HT1080 (cell line): ENCODE measurements at regions not wholly inside any gene's neighbourhood (a gene's known extent, or its start where the extent isn't known, plus 50 kb on each side); places are given as distances from the start of the nearest gene placed in this dataset.
"Not testable (repeated sequence)": the region's sequence is repeated elsewhere in the genome, so short reads cannot be mapped to it uniquely, and the experiment has no call there.

Experiments
- DNase-seq: peaks from one replicate; pipeline ENCODE4 v3.0.0-alpha.2; 2015; ENCODE audit warnings: low read depth

- DNase-seq, result no peak
Observed at GRCh38 chr2:187782301-187782700, 228.1 kb upstream of the TFPI start.

GRCh38 chr2:187783446-187783845 is 229.2 kb upstream of the TFPI start:
- DNase-seq, result peak; percentile 13

- not testable (repeated sequence) for DNase-seq
Observed at GRCh38 chr2:187784138-187784537, 229.9 kb upstream of the TFPI start.

GRCh38 chr2:187799601-187800000 is 245.4 kb upstream of the TFPI start:
- no peak for DNase-seq

DNA sequence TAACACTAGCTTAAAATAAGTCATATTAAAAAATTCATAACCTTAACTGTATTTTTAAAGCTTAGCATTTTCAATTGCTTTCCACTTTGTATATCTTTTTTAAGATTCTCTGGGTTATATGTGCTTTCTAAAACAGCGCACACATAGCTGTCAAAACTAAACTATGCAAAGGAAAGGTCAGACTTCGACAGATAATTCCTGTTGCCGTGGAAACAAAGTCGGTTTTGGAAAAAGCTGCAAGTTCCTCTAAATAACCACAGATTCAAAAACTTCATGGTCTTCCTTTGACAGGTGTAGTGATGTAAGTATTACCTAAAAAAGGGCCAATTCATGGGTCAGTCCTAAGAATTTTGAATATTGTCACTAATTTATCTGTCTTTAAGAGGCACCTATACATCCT is 249.6 kb upstream of the TFPI start:
- no peak for DNase-seq

DNA sequence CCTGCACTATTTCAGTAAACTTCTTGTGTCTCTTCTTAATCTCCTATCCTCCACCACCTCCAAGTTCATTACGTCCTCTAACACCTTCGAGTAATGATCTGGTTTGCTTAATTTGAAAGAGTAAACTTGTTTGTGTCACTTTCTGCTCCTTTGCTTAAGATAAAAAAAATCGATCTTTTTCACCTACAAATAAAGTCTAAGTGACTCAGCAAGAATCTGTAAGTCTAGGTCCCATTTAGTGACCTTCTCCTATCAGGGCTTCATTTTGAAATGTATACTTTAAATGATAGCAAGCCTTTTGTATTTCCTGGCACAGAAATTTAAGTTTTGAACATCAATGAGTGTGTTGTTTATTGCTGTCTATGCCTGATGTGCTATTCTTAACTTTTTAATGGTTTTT is 260.9 kb upstream of the TFPI start:
- DNase-seq, result no peak

DNA sequence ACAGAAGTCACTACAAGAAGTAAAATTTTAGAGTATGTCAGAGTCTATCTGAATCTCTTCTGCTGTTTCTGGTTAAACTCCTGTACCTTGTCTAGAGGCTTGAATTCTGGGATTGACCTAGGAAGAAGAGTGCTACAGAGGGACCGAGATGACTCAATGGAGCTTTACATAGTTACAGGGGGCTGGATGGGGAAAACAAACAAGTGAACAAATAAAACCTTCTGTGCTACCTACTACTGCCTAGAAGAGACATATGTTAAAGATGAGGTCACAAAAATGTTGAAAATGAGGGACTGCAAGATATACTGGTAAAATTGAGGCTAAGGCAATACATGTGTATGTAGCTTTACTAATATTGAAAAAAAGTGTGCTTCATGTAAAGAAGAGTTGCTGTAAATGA is 265.4 kb upstream of the TFPI start:
- no peak for DNase-seq

DNA sequence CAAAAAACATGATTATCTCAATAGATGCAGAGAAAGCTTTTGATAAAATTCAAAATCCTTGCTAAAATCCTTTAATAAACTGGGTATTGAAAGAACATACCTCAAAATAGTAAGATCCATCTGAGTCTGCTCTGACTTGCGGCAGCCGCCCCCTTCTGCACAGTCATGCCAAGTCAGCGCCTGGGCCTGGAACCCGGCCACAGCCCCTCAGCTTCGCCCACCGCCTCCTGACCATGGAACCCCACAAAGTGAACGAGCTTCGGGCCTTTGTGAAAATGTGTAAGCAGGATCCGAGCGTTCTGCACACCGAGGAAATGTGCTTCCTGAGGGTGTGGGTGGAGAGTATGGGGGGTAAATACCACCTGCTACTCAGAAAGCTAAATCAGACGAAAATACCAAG is 270.9 kb upstream of the TFPI start:
- DNase-seq, result no peak

GRCh38 chr2:187826023-187826422 is 271.8 kb upstream of the TFPI start:
- peak; percentile 70 for DNase-seq

DNA sequence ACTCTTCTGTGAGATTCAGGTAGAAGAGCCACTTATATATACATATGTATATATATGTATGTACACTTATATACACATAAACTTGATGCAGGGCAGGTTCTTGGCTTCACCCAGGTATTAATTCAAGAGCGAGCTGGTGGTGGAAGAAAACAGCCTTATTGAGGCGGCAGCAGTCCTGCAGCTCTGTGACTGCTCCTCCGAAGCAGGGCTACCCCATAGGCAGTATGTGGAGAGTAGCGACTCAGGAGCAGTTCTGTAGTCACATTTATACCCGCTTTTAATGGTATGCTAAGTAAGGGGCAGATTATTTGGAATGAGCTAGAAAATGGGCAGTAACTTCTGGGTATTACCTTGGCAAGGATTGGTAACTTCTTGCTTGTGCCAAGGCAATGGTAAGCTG is 280.6 kb upstream of the TFPI start:
- no peak for DNase-seq

- no peak for DNase-seq
Observed at GRCh38 chr2:187838690-187839089, 284.5 kb upstream of the TFPI start.

DNA sequence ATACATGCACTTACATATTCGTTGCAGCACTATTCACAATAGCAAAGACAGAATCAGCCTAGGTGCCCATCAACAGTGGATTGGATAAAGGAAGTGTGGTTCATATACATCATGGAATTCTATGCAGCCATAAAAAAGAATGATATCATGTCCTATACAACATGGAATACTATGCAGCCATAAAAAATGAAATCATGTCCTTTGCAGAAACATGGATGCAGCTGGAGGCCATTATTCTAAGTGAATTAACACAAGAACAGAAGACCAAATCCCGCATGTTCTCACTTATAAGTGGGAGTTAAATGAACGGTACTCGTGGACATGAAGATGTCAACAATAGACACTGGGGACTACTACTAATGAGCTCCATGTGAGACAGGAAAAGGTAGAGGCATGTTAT is 288.1 kb upstream of the TFPI start:
- no peak for DNase-seq

DNA sequence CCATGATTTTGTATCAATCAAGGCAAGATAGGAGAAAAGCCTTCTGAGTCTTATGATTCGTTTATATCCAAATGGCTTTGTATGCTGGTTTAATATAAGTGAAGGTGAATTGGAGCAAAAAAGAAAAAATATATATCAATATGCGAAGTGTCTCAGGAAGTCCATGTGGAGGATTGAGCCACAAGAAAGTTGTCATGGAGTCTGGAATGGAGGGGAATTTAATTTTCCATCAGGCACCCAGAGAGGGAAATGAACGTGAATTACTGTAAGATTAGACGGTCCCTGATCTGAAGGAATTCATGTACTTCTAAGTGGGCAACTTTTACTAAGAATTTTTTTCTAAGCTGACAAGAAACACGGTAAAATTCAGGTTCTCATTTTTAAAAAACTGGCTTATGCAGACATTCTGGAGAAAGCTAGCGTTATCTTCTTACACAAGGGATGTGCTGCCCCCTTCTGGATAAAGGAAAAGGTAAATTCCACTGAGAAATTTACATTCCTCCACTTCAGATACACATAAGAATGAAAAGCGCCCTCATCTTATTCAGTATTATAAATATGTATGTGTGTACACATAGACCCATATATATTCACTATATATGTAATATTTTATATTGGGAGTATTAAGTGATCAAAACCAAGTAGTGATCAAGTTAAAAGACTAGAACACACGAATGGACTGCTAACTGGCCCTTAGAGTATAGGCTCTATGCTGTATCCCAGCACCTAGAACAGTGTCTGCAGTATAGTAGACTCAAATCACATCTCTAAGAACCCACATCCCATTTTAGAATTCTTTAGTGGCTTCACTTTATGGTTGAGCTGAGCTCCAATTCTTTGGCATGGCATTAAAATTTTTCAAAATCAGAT is 289.0 kb upstream of the TFPI start:
- DNase-seq, result peak; percentile 60

- no peak for DNase-seq
Observed at GRCh38 chr2:187847245-187848208, 293.3 kb upstream of the TFPI start.

DNA sequence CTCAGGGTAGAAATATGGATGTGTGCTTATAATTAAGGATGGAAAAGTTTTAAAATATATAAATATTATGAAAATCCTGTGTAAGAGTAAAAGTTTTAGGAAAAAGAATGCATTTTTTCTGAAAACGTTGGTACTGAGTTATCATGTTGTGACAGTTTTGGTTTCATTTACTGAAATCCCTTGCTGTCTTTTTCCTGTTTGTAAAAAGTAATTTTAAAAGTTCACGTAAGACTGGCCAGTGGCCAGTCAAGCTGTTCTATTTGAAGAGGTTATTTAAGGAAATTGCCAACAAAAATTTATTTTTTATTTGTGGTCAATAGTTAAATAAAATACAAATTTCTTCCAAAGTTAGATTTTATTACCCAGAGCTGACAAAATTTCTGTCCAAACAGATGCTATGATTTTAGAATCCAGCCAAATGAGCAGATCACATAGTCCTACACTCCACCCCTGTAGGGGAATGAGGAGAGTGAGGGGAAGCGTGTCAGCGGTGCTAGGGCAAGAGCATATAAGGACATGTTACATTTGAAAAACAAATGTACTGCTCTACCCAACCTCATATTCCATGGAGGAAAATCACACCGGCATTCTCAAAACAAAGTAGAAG is 297.8 kb upstream of the TFPI start:
- DNase-seq, result no peak

DNA sequence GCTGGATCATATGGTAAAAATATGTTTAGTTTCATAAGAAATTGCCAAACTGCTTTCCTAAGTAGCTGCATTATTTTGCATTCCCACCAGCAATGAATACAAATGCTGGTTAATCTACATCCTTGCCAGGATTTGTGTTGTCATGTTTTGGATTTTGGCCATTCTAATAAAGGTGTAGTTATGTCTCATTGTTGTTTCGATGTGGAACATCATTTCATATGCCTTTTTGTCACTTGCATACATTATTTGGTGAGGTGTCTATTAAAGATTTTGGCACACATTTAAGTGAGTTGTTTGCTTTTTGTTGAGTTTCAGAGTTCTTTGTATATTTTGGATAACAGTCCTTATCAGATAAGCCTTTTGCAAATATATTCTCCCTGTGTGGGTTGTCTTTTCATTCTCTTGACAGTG is 299.2 kb upstream of the TFPI start:
- DNase-seq, result no peak

GRCh38 chr2:187854801-187855200 is 300.6 kb upstream of the TFPI start:
- DNase-seq, result no peak

DNA sequence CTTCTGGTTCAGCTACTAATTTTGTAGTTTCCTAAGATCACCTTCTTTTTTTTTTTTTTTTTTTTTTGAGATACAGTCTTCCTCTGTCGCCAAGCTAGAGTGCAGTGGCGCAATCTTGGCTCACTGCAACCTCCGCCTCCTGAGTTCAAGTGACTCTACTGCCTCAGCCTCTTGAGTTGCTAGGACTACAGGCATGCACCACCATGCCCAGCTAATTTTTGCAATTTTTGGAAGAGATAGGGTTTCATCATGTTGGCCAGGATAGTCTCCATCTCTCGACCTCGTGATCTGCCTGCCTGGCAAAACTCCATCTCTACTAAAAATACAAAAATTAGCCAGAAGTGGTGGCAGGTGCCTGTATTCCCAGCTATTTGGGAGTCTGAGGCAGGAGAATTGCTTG is 301.5 kb upstream of the TFPI start:
- DNase-seq, result no peak

DNA sequence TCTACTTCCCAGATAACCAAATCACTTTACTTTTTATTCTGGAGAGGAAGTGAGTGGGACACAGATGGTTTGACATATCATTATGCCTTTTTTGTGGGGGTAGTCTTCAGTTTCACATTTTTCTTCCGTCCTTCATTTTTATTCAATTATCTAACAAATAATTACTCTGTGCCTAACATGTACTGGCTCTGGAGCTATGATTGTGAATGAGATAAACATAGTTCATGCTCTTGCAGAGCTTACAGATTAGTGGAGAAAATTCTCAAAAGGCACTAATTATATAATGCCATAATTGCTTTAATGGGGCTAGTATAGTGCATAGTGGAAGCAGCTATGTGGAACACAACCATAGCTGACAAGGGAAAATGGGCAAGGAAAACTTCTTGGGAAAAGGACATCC is 303.6 kb upstream of the TFPI start:
- no peak for DNase-seq

GRCh38 chr2:187862715-187863114 is 308.5 kb upstream of the TFPI start:
- no peak for DNase-seq

- DNase-seq, result no peak
Observed at GRCh38 chr2:187865025-187865424, 310.8 kb upstream of the TFPI start.

DNA sequence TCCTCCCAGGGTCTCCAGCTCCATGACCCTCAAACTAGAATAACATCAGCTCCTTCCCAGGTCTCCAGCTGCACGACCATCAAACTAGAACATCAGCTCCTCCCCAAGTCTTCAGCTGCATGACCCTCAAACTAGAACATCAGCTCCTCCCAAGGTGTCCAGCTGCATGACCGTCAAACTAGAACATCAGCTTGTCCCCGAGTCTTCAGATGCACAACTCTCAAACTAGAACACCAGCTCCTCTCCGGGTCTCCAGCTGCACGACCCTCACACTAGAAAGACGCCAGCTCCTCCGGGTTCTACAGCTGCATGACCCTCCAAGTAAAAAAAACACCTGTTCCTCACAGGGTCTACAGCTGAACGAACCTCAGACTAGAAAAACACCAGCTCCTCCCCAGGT is 312.9 kb upstream of the TFPI start:
- no peak for DNase-seq
